OCI-LY3 (cell line): ENCODE measurements at regions not wholly inside any gene's neighbourhood (a gene's known extent, or its start where the extent isn't known, plus 50 kb on each side); places are given as distances from the start of the nearest gene placed in this dataset.
"Not testable (repeated sequence)": the region's sequence is repeated elsewhere in the genome, so short reads cannot be mapped to it uniquely, and the experiment has no call there.

Source experiments
- CTCF ChIP-seq: fragments of 200-600, 300-600 bp; sonication (generic); IDR thresholded peaks from 2 replicates; pipeline ENCODE4 v1.5.1; 2014; ENCODE audit warnings: antibody characterized with exemption, low read length, low read depth
- EZH2phosphoT487 ChIP-seq: fragments of 200-600 bp; shearing (Covaris generic); IDR thresholded peaks from 2 replicates; pipeline ENCODE4 v1.6.1; 2018; ENCODE audit warnings: antibody characterized with exemption, mixed run types, low read depth

- not testable (repeated sequence) for TF ChIP-seq CTCF, EZH2phosphoT487
These were observed 367.1 kb downstream of the RPIA start for GRCh38 chr2:89058616-89059015.
